ENCODE measurements at regions not wholly inside any gene's neighbourhood (a gene's known extent, or its start where the extent isn't known, plus 50 kb on each side); places are given as distances from the start of the nearest gene placed in this dataset.
"Not testable (repeated sequence)": the region's sequence is repeated elsewhere in the genome, so short reads cannot be mapped to it uniquely, and the experiment has no call there.

GRCh38 chr4:86481440-86481839 lies 112.7 kb upstream of the PTPN13 start:
- DNase-seq, result peak in 1 of 2 experiments; percentile 14

GRCh38 chr4:86482306-86483172 lies 111.6 kb upstream of the PTPN13 start:
- peak in 1 of 2 experiments; percentile 67 for DNase-seq

- DNase-seq, result no peak
These were observed 111.0 kb upstream of the PTPN13 start for GRCh38 chr4:86483173-86483490.

GRCh38 chr4:86483773-86484172 lies 110.3 kb upstream of the PTPN13 start:
- no peak for DNase-seq

- DNase-seq, result no peak
These were observed 109.9 kb upstream of the PTPN13 start for GRCh38 chr4:86484241-86484640.

- DNase-seq, result no peak
These were observed 106.3 kb upstream of the PTPN13 start for GRCh38 chr4:86487738-86488348.

GRCh38 chr4:86493460-86493859 lies 100.7 kb upstream of the PTPN13 start:
- DNase-seq, result no peak

GRCh38 chr4:86496094-86497080 lies 97.7 kb upstream of the PTPN13 start:
- DNase-seq, result peak in 1 of 2 experiments; percentile 15

- no peak for DNase-seq
These were observed 97.0 kb upstream of the PTPN13 start for GRCh38 chr4:86497131-86497530.

GRCh38 chr4:86497980-86498862 lies 95.9 kb upstream of the PTPN13 start:
- peak; percentile 53 to 54 for DNase-seq

- DNase-seq, result no peak
These were observed 95.3 kb upstream of the PTPN13 start for GRCh38 chr4:86498863-86499166.

- no peak for DNase-seq
These were observed 93.6 kb upstream of the PTPN13 start for GRCh38 chr4:86500527-86500926.

GRCh38 chr4:86502081-86502480 lies 92.0 kb upstream of the PTPN13 start:
- no peak for DNase-seq

GRCh38 chr4:86506591-86506990 lies 87.5 kb upstream of the PTPN13 start:
- DNase-seq, result no peak

- peak in 1 of 2 experiments; percentile 1 for DNase-seq
These were observed 85.7 kb upstream of the PTPN13 start for GRCh38 chr4:86508436-86508835.

GRCh38 chr4:86511590-86511989 lies 82.5 kb upstream of the PTPN13 start:
- no peak for DNase-seq

- DNase-seq, result no peak
These were observed 81.5 kb upstream of the PTPN13 start for GRCh38 chr4:86512631-86513030.

GRCh38 chr4:86515963-86516362 lies 78.2 kb upstream of the PTPN13 start:
- not testable (repeated sequence) for DNase-seq

GRCh38 chr4:86521373-86521969 lies 72.6 kb upstream of the PTPN13 start:
- DNase-seq, result peak in 1 of 2 experiments; percentile 8

- no peak for DNase-seq
These were observed 71.8 kb upstream of the PTPN13 start for GRCh38 chr4:86522349-86522748.

- DNase-seq, result no peak
These were observed 70.8 kb upstream of the PTPN13 start for GRCh38 chr4:86523333-86523732.

- DNase-seq, result not testable (repeated sequence)
These were observed 66.4 kb upstream of the PTPN13 start for GRCh38 chr4:86527713-86528112.
